ENCODE measurements at regions not wholly inside any gene's neighbourhood (a gene's known extent, or its start where the extent isn't known, plus 50 kb on each side); places are given as distances from the start of the nearest gene placed in this dataset.

- Histone ChIP-seq H3K9me3 (no peaks in the 10 kb centered on the region), H3K27me3 (no peaks in the 10 kb centered on the region), H3K4me1 (no peaks in the 10 kb centered on the region), H3K4me3 (no peak overlapping the region), H3K27ac (no peak overlapping the region), H3K36me3 (no peaks in the 10 kb centered on the region)
- DNase-seq, result no peak
- WGBS, 2 donors, result 81% methylated on average over 3 of the region's 3 CpGs
- TF ChIP-seq POLR2A (IDR thresholded peaks at IDR 0.05), result no peak
- no peak for TF ChIP-seq EP300 (IDR thresholded peaks at IDR 0.05)
- no peak for TF ChIP-seq POLR2AphosphoS5 (IDR thresholded peaks at IDR 0.05)
- no peak for TF ChIP-seq CTCF (IDR thresholded peaks at IDR 0.05)
- ATAC-seq (ENCODE audit: low FRiP score in 2 of 2), result no peak
These were observed 348.5 kb downstream of the CXCL12 start for GRCh38 chr10:44036425-44036824.

GRCh38 chr10:44035474-44036197 is 349.3 kb downstream of the CXCL12 start:
- Histone ChIP-seq H3K36me3 (no peaks in the 10 kb centered on the region), H3K27me3 (no peaks in the 10 kb centered on the region), H3K27ac (no peak overlapping the region), H3K9me3 (no peaks in the 10 kb centered on the region), H3K4me3 (no peak overlapping the region), H3K4me1 (no peaks in the 10 kb centered on the region)
- TF ChIP-seq CTCF (IDR thresholded peaks at IDR 0.05) (no peak), POLR2A (IDR thresholded peaks at IDR 0.05) (no peak), POLR2AphosphoS5 (IDR thresholded peaks at IDR 0.05) (no peak), EP300 (IDR thresholded peaks at IDR 0.05) (no peak)
- DNase-seq (no peak), ATAC-seq (ENCODE audit: low FRiP score in 2 of 2) (no peak)
- WGBS, 2 donors, result 64 to 68% methylated on average over 8 of the region's 8 CpGs

- no peak for ATAC-seq (ENCODE audit: low FRiP score in 2 of 2)
- no peak overlapping the region for H3K4me3 ChIP-seq
- 72 to 97% methylated on average over 1 of the region's 1 CpG for WGBS, 2 donors
- DNase-seq, result no peak
- H3K27me3 ChIP-seq, result no peaks in the 10 kb centered on the region
- no peaks in the 10 kb centered on the region for H3K36me3 ChIP-seq
- no peak overlapping the region for H3K27ac ChIP-seq
- H3K4me1 ChIP-seq, result no peaks in the 10 kb centered on the region
- H3K9me3 ChIP-seq, result no peaks in the 10 kb centered on the region
- TF ChIP-seq EP300 (IDR thresholded peaks at IDR 0.05), result no peak
- no peak for TF ChIP-seq POLR2AphosphoS5 (IDR thresholded peaks at IDR 0.05)
- no peak for TF ChIP-seq CTCF (IDR thresholded peaks at IDR 0.05)
- no peak for TF ChIP-seq POLR2A (IDR thresholded peaks at IDR 0.05)
These were observed 350.0 kb downstream of the CXCL12 start for GRCh38 chr10:44034946-44035345.

- Histone ChIP-seq H3K27me3 (no peaks in the 10 kb centered on the region), H3K4me3 (no peak overlapping the region), H3K4me1 (no peaks in the 10 kb centered on the region), H3K36me3 (no peaks in the 10 kb centered on the region), H3K27ac (no peak overlapping the region), H3K9me3 (no peaks in the 10 kb centered on the region)
- WGBS, 2 donors, result 76 to 83% methylated on average over 3 of the region's 3 CpGs
- no peak for DNase-seq
- ATAC-seq (ENCODE audit: low FRiP score in 2 of 2), result no peak
- TF ChIP-seq CTCF (IDR thresholded peaks at IDR 0.05) (no peak), POLR2AphosphoS5 (IDR thresholded peaks at IDR 0.05) (no peak), EP300 (IDR thresholded peaks at IDR 0.05) (no peak), POLR2A (IDR thresholded peaks at IDR 0.05) (no peak)
These were observed 351.9 kb downstream of the CXCL12 start for GRCh38 chr10:44033008-44033407.

GRCh38 chr10:44032216-44032615 is 352.7 kb downstream of the CXCL12 start:
- WGBS, 2 donors, result 86 to 94% methylated on average over 1 of the region's 1 CpG
- Histone ChIP-seq H3K9me3 (no peaks in the 10 kb centered on the region), H3K27me3 (no peaks in the 10 kb centered on the region), H3K27ac (no peak overlapping the region), H3K4me1 (no peaks in the 10 kb centered on the region), H3K36me3 (no peaks in the 10 kb centered on the region), H3K4me3 (no peak overlapping the region)
- no peak for TF ChIP-seq POLR2A (IDR thresholded peaks at IDR 0.05)
- no peak for TF ChIP-seq EP300 (IDR thresholded peaks at IDR 0.05)
- no peak for TF ChIP-seq CTCF (IDR thresholded peaks at IDR 0.05)
- no peak for TF ChIP-seq POLR2AphosphoS5 (IDR thresholded peaks at IDR 0.05)
- DNase-seq (no peak), ATAC-seq (ENCODE audit: low FRiP score in 2 of 2) (no peak)
